BJ (cell line): ENCODE measurements at regions not wholly inside any gene's neighbourhood (a gene's known extent, or its start where the extent isn't known, plus 50 kb on each side); places are given as distances from the start of the nearest gene placed in this dataset.

Experiments used
- CTCF ChIA-PET: fragments of 350-600 bp; formaldehyde crosslinking; extraction: SDS; loops from one replicate; lab custom pipeline; 2021; ENCODE audit warnings: antibody characterized with exemption, inconsistent platforms; lab: Yijun Ruan, JAX
- POLR2A ChIA-PET: fragments of 300-600 bp; sonication (Branson Sonifier 250); formaldehyde crosslinking; extraction: SDS; loops from one replicate; lab custom pipeline; 2021; ENCODE audit warnings: antibody characterized with exemption; lab: Charles Lee
- DNase-seq: peaks from one replicate; pipeline ENCODE4 v3.0.0-alpha.2; 2011; ENCODE audit warnings: low read depth
- H3K27me3 ChIP-seq: 2 replicates; pipeline ENCODE4 v1.6.0; 2011; ENCODE audit warnings: low read length; ENCODE audit not compliant: control insufficient read depth, insufficient read depth
- H3K36me3 ChIP-seq: 2 replicates; pipeline ENCODE4 v1.5.1; 2011; ENCODE audit warnings: low read length; ENCODE audit not compliant: control insufficient read depth, insufficient read depth
- H3K4me3 ChIP-seq: 2 replicates; pipeline ENCODE4 v1.5.1; 2011; ENCODE audit warnings: low read depth, mild to moderate bottlenecking, control low read depth, low read length
- CTCF ChIP-seq: IDR thresholded peaks from 2 replicates; pipeline ENCODE4 v1.5.1; 2011; ENCODE audit warnings: low read depth, mild to moderate bottlenecking, control low read depth, inconsistent platforms, low read length, moderate library complexity; ENCODE audit not compliant: insufficient read depth

GRCh38 chr3:3560591-3561311 lies 238.5 kb upstream of the LRRN1 start:
- Histone ChIP-seq H3K4me3 (no peak overlapping the region), H3K36me3 (no peaks in the 10 kb centered on the region), H3K27me3 (no peaks in the 10 kb centered on the region)
- ChIA-PET CTCF (no interaction called here), POLR2A (no interaction called here)
- no peak for TF ChIP-seq CTCF
- peak; percentile 27 for DNase-seq

DNA sequence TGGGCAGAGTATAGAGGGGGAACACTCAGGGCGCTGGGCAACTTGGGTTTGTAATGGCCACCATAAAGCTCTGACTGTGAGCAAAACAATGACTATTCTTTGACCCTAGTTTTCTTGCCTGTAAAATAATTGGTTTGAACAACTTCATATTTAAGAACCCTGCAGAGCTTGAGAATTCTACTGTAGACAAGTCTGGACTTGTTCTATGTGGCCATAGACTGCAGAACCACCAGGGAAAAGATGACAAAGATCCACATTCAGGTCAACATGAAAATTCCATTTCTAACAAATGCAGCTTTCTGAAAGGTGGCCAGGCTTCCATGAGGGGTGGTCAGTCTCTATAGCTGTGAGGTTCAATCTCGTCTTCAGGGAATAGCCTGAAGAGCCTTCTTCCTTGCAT lies 239.4 kb upstream of the LRRN1 start:
- TF ChIP-seq CTCF = no peak
- POLR2A ChIA-PET = no interaction called here
- Histone ChIP-seq H3K27me3 (no peaks in the 10 kb centered on the region), H3K4me3 (no peak overlapping the region), H3K36me3 (no peaks in the 10 kb centered on the region)
- CTCF ChIA-PET = no interaction called here
- no peak for DNase-seq

GRCh38 chr3:3556078-3556477 lies 243.2 kb upstream of the LRRN1 start:
- ChIA-PET POLR2A (no interaction called here), CTCF (no interaction called here)
- Histone ChIP-seq H3K4me3 (no peak overlapping the region), H3K36me3 (no peaks in the 10 kb centered on the region), H3K27me3 (no peaks in the 10 kb centered on the region)
- no peak for TF ChIP-seq CTCF
- DNase-seq = no peak

DNA sequence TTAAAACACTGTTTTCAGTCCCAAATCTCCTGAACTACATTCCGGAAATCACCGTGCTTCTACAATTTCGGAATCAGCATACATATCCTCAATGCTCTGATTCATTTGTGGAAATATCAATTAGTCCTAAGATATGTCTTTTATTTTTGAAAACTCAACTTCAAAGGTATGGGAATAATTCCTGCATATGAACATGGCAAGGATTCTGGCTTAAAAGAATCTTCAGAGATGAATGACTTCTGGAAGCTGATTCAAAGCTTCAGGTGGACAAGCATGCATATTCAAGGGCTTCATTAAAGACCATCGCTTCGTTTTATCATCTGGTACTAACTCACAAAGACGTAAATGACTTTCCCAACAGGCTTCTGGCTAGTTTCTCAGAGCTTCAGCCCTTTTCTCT lies 246.0 kb upstream of the LRRN1 start:
- no peaks in the 10 kb centered on the region for H3K27me3 ChIP-seq
- no peak for TF ChIP-seq CTCF
- CTCF ChIA-PET = no interaction called here
- DNase-seq = no peak
- H3K4me3 ChIP-seq = no peak overlapping the region
- H3K36me3 ChIP-seq = no peaks in the 10 kb centered on the region
- POLR2A ChIA-PET = no interaction called here

DNA sequence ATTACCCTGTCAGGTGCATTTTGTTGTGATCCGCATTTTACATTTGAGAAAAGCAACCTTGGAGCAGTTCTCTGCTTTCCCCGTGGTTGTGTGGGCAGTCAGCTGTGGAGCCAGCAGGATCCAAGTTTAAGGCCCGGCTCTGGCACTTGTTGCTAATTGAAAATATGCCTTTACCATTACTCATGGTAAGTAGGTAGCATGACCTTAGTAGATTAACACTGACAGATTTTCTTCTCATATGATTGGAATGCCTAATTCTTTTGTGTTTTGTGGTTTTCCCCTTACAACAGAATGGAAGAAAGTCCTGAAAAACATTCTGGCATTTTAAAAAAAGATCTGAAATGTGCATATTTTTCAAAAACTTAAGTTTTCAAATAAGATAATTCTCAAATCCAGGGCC lies 246.5 kb upstream of the LRRN1 start:
- no peaks in the 10 kb centered on the region for H3K36me3 ChIP-seq
- no peaks in the 10 kb centered on the region for H3K27me3 ChIP-seq
- POLR2A ChIA-PET = no interaction called here
- TF ChIP-seq CTCF = no peak
- no peak overlapping the region for H3K4me3 ChIP-seq
- CTCF ChIA-PET = no interaction called here
- DNase-seq = peak; percentile 12
